Activated CD4-positive, alpha-beta T cell treated with anti-CD3 and anti-CD28 coated beads, Interleukin-2, amount 50 U/mL, for 1 hour (primary cell): ENCODE measurements at regions not wholly inside any gene's neighbourhood (a gene's known extent, or its start where the extent isn't known, plus 50 kb on each side); places are given as distances from the start of the nearest gene placed in this dataset.
A peak's percentile ranks its signal among the peaks of the same experiment; 100 is the strongest.
"Not testable (repeated sequence)": the region's sequence is repeated elsewhere in the genome, so short reads cannot be mapped to it uniquely, and the experiment has no call there.

ENCODE experiments used
- DNase-seq: peaks from one replicate; pipeline ENCODE4 v3.0.0-alpha.2; 2020

- DNase-seq: no peak
Observed at GRCh38 chr5:34450338-34450737, 205.8 kb upstream of the RAI14 start.

GRCh38 chr5:34452170-34452828 is 203.8 kb upstream of the RAI14 start:
- no peak for DNase-seq

- DNase-seq: no peak
Observed at GRCh38 chr5:34455098-34455497, 201.0 kb upstream of the RAI14 start.

- no peak for DNase-seq
Observed at GRCh38 chr5:34459908-34460307, 196.2 kb upstream of the RAI14 start.

GRCh38 chr5:34460496-34460895 is 195.6 kb upstream of the RAI14 start:
- no peak for DNase-seq

- DNase-seq: no peak
Observed at GRCh38 chr5:34464829-34465228, 191.3 kb upstream of the RAI14 start.

- not testable (repeated sequence) for DNase-seq
Observed at GRCh38 chr5:34465301-34465700, 190.8 kb upstream of the RAI14 start.

GRCh38 chr5:34466519-34467388 is 189.4 kb upstream of the RAI14 start:
- not testable (repeated sequence) for DNase-seq

- DNase-seq: no peak
Observed at GRCh38 chr5:34467436-34467835, 188.7 kb upstream of the RAI14 start.

- DNase-seq: not testable (repeated sequence)
Observed at GRCh38 chr5:34467984-34468383, 188.1 kb upstream of the RAI14 start.

GRCh38 chr5:34469971-34470370 is 186.2 kb upstream of the RAI14 start:
- DNase-seq: no peak

GRCh38 chr5:34474573-34475021 is 181.5 kb upstream of the RAI14 start:
- no peak for DNase-seq

- no peak for DNase-seq
Observed at GRCh38 chr5:34475249-34475966, 180.7 kb upstream of the RAI14 start.

GRCh38 chr5:34476941-34477565 is 179.1 kb upstream of the RAI14 start:
- DNase-seq: no peak

GRCh38 chr5:34480810-34481528 is 175.2 kb upstream of the RAI14 start:
- DNase-seq: no peak

- no peak for DNase-seq
Observed at GRCh38 chr5:34483442-34484033, 172.6 kb upstream of the RAI14 start.

GRCh38 chr5:34484216-34484920 is 171.8 kb upstream of the RAI14 start:
- DNase-seq: no peak

- DNase-seq: no peak
Observed at GRCh38 chr5:34485768-34486030, 170.4 kb upstream of the RAI14 start.

- DNase-seq: peak; percentile 62
Observed at GRCh38 chr5:34486160-34486848, 169.8 kb upstream of the RAI14 start.

- no peak for DNase-seq
Observed at GRCh38 chr5:34486849-34487158, 169.3 kb upstream of the RAI14 start.
